ENCODE measurements at regions not wholly inside any gene's neighbourhood (a gene's known extent, or its start where the extent isn't known, plus 50 kb on each side); places are given as distances from the start of the nearest gene placed in this dataset.

- TF ChIP-seq, protein P1, sequence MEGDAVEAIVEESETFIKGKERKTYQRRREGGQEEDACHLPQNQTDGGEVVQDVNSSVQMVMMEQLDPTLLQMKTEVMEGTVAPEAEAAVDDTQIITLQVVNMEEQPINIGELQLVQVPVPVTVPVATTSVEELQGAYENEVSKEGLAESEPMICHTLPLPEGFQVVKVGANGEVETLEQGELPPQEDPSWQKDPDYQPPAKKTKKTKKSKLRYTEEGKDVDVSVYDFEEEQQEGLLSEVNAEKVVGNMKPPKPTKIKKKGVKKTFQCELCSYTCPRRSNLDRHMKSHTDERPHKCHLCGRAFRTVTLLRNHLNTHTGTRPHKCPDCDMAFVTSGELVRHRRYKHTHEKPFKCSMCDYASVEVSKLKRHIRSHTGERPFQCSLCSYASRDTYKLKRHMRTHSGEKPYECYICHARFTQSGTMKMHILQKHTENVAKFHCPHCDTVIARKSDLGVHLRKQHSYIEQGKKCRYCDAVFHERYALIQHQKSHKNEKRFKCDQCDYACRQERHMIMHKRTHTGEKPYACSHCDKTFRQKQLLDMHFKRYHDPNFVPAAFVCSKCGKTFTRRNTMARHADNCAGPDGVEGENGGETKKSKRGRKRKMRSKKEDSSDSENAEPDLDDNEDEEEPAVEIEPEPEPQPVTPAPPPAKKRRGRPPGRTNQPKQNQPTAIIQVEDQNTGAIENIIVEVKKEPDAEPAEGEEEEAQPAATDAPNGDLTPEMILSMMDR (IDR thresholded peaks at IDR 0.05; ENCODE audit: low read depth, low read length, poor library complexity, severe bottlenecking) = no peak
- TF ChIP-seq EZH2phosphoT487 (IDR thresholded peaks at IDR 0.05; ENCODE audit: borderline replicate concordance, low read length) = no peak
These were observed 898.8 kb downstream of the ANKRD7 start for GRCh38 chr7:119123326-119123725.

All from DOHH2 (cell line).